IMR-90 (cell line): ENCODE measurements at regions not wholly inside any gene's neighbourhood (a gene's known extent, or its start where the extent isn't known, plus 50 kb on each side); places are given as distances from the start of the nearest gene placed in this dataset.

ENCODE experiments used
- ATAC-seq: fragments of 200-7000 bp; cut with Tn5 transposase; 2 replicates; pipeline ENCODE4 v1.9.1; 2020; ENCODE audit warnings: low read depth, mild to moderate bottlenecking, moderate library complexity
- BruUV-seq: library from RNA; stranded (reverse); fragments of 400-500 nt; replicated peaks from 2 replicates; lab custom pipeline; 2021; lab: Mats Ljungman, UMichigan
- CTCF ChIA-PET: fragments of 300-600 bp; formaldehyde crosslinking; extraction: SDS; loops from one replicate; lab custom pipeline; 2021; ENCODE audit warnings: antibody characterized with exemption; lab: Yijun Ruan, JAX
- POLR2A ChIA-PET: fragments of 300-600 bp; sonication (Branson Sonifier 250); formaldehyde crosslinking; loops from one replicate; lab custom pipeline; 2022; ENCODE audit warnings: antibody characterized with exemption; ENCODE audit not compliant: unreplicated experiment; lab: Charles Lee
- DNase-seq: peaks from one replicate; pipeline ENCODE4 v3.0.0; 2013
- H2AFZ ChIP-seq: replicated peaks from 2 replicates; pipeline ENCODE3; 2013; ENCODE audit warnings: low read length, mild to moderate bottlenecking; ENCODE audit not compliant: poor library complexity
- H2AK5ac ChIP-seq: 2 replicates; pipeline ENCODE4 v1.6.1; 2013; ENCODE audit warnings: low read depth, low read length, inconsistent platforms
- H2AK9ac ChIP-seq: replicated peaks from 2 replicates; pipeline ENCODE3; 2013; ENCODE audit warnings: mild to moderate bottlenecking, low read depth, low read length, moderate library complexity; ENCODE audit not compliant: poor library complexity
- H2BK120ac ChIP-seq: 2 replicates; pipeline ENCODE4 v1.6.1; 2013; ENCODE audit warnings: low read depth, low read length, inconsistent platforms
- H2BK15ac ChIP-seq: 3 replicates; pipeline ENCODE4 v1.6.1; 2013; ENCODE audit warnings: low read depth, low read length, inconsistent platforms
- H2BK20ac ChIP-seq: 2 replicates; pipeline ENCODE4 v1.6.1; 2013; ENCODE audit warnings: low read depth, mild to moderate bottlenecking, inconsistent platforms, low read length, moderate library complexity
- H2BK5ac ChIP-seq: 2 replicates; pipeline ENCODE4 v1.6.1; 2013; ENCODE audit warnings: mild to moderate bottlenecking, low read depth, low read length, inconsistent platforms; ENCODE audit not compliant: poor library complexity, severe bottlenecking
- H3K14ac ChIP-seq: replicated peaks from 2 replicates; pipeline ENCODE4 v1.6.1; 2013; ENCODE audit warnings: low read depth, low read length, inconsistent platforms
- H3K18ac ChIP-seq: 2 replicates; pipeline ENCODE4 v1.6.1; 2013; ENCODE audit warnings: low read depth, low read length, control low read depth
- H3K23ac ChIP-seq: 2 replicates; pipeline ENCODE4 v1.6.1; 2013; ENCODE audit warnings: low read depth, low read length, inconsistent platforms
- H3K27ac ChIP-seq: 2 replicates; pipeline ENCODE4 v1.5.1; 2013; ENCODE audit warnings: mild to moderate bottlenecking, control low read depth, low read length; ENCODE audit not compliant: insufficient read depth
- H3K27me3 ChIP-seq: 2 replicates; pipeline ENCODE4 v1.6.1; 2013; ENCODE audit warnings: low read length; ENCODE audit not compliant: control insufficient read depth, insufficient read depth
- H3K36me3 ChIP-seq: 2 replicates; pipeline ENCODE4 v1.6.1; 2013; ENCODE audit warnings: low read length, mixed read lengths; ENCODE audit not compliant: control insufficient read depth, insufficient read depth
- H3K4ac ChIP-seq: 2 replicates; pipeline ENCODE4 v1.6.1; 2013; ENCODE audit warnings: low read depth, low read length, inconsistent platforms
- H3K4me1 ChIP-seq: 2 replicates; pipeline ENCODE4 v1.6.1; 2013; ENCODE audit warnings: low read length, mixed read lengths; ENCODE audit not compliant: control insufficient read depth, insufficient read depth
- H3K4me2 ChIP-seq: 2 replicates; pipeline ENCODE4 v1.6.1; 2013; ENCODE audit warnings: low read depth, mild to moderate bottlenecking, control low read depth, low read length, moderate library complexity
- H3K4me3 ChIP-seq: 2 replicates; pipeline ENCODE4 v1.5.1; 2013; ENCODE audit warnings: low read depth, mild to moderate bottlenecking, control low read depth, low read length, moderate library complexity; ENCODE audit not compliant: insufficient read depth
- H3K56ac ChIP-seq: 2 replicates; pipeline ENCODE4 v1.6.1; 2013; ENCODE audit warnings: low read length, inconsistent platforms; ENCODE audit not compliant: insufficient read depth; ENCODE audit errors: extremely low read depth
- H3K79me1 ChIP-seq, 2 experiments: 2 replicates each; pipeline ENCODE4 v1.6.1; 2013; ENCODE audit warnings: low read length in 2 of 2, inconsistent platforms in 1 of 2, low read depth in 1 of 2
- H3K9ac ChIP-seq: 2 replicates; pipeline ENCODE4 v1.6.1; 2013; ENCODE audit warnings: low read depth, low read length, control low read depth
- H3K9me1 ChIP-seq: 2 replicates; pipeline ENCODE4 v1.6.1; 2013; ENCODE audit warnings: low read length, inconsistent platforms; ENCODE audit not compliant: insufficient read depth
- H3K9me3 ChIP-seq: 2 replicates; pipeline ENCODE4 v1.6.1; 2013; ENCODE audit warnings: low read length; ENCODE audit not compliant: control insufficient read depth, insufficient read depth
- H4K20me1 ChIP-seq: 2 replicates; pipeline ENCODE4 v1.6.1; 2013; ENCODE audit warnings: low read length, inconsistent platforms; ENCODE audit not compliant: insufficient read depth
- H4K5ac ChIP-seq: 2 replicates; pipeline ENCODE4 v1.6.1; 2013; ENCODE audit warnings: mild to moderate bottlenecking, low read depth, low read length, control low read depth
- H4K8ac ChIP-seq, 2 experiments: 2 replicates each; pipeline ENCODE4 v1.6.1; 2013; ENCODE audit warnings: low read depth in 2 of 2, low read length in 2 of 2, control low read depth in 1 of 2, inconsistent platforms in 1 of 2
- H4K91ac ChIP-seq: 2 replicates; pipeline ENCODE4 v1.6.1; 2013; ENCODE audit warnings: low read depth, low read length, inconsistent platforms; ENCODE audit not compliant: insufficient read depth
- BHLHE40 ChIP-seq: fragments of 150-350 bp; IDR thresholded peaks from 2 replicates; pipeline ENCODE4 v1.6.1; 2016; ENCODE audit warnings: mild to moderate bottlenecking, low read depth, low read length
- CEBPB ChIP-seq: IDR thresholded peaks from 2 replicates; pipeline ENCODE4 v1.6.1; 2012; ENCODE audit warnings: low read depth, low read length, improper control_type of control experiment
- CHD1 ChIP-seq: IDR thresholded peaks from 2 replicates; pipeline ENCODE4 v1.6.1; 2012; ENCODE audit warnings: low read depth, low read length, improper control_type of control experiment
- CTCF ChIP-seq: conservative IDR thresholded peaks from 2 replicates; pipeline ENCODE4 v1.5.1; 2012; ENCODE audit warnings: mild to moderate bottlenecking, low read depth, low read length, improper control_type of control experiment
- FOS ChIP-seq: fragments of 150-350 bp; IDR thresholded peaks from 2 replicates; pipeline ENCODE4 v1.6.1; 2016; ENCODE audit warnings: low read depth, low read length
- MAFK ChIP-seq: IDR thresholded peaks from 2 replicates; pipeline ENCODE4 v1.6.1; 2012; ENCODE audit warnings: low read depth, low read length, improper control_type of control experiment
- MAZ ChIP-seq: IDR thresholded peaks from 2 replicates; pipeline ENCODE4 v1.6.1; 2012; ENCODE audit warnings: low read depth, mild to moderate bottlenecking, low read length, improper control_type of control experiment, moderate library complexity, borderline replicate concordance
- MXI1 ChIP-seq: IDR thresholded peaks from 2 replicates; pipeline ENCODE4 v1.6.1; 2012; ENCODE audit warnings: low read depth, mild to moderate bottlenecking, low read length, moderate library complexity, borderline replicate concordance
- NFE2L2 ChIP-seq: fragments of 150-350 bp; IDR thresholded peaks from 2 replicates; pipeline ENCODE4 v1.6.1; 2016; ENCODE audit warnings: low read depth, mild to moderate bottlenecking, low read length
- POLR2A ChIP-seq: IDR thresholded peaks from 2 replicates; pipeline ENCODE4 v1.6.1; 2012; ENCODE audit warnings: mild to moderate bottlenecking, low read depth, low read length
- RAD21 ChIP-seq: IDR thresholded peaks from 2 replicates; pipeline ENCODE4 v1.6.1; 2012; ENCODE audit warnings: low read length, improper control_type of control experiment
- RCOR1 ChIP-seq: IDR thresholded peaks from 2 replicates; pipeline ENCODE4 v1.6.1; 2012; ENCODE audit warnings: mild to moderate bottlenecking, low read length, improper control_type of control experiment; ENCODE audit not compliant: insufficient replicate concordance
- RFX5 ChIP-seq: IDR thresholded peaks from 2 replicates; pipeline ENCODE4 v1.8.0; 2012; ENCODE audit warnings: low read depth, mild to moderate bottlenecking, low read length, moderate library complexity
- SMC3 ChIP-seq: fragments of 150-350 bp; IDR thresholded peaks from 2 replicates; pipeline ENCODE4 v1.6.1; 2016; ENCODE audit warnings: low read depth, mild to moderate bottlenecking, antibody characterized with exemption, low read length, moderate library complexity
- WGBS, 2 experiments: methylation state at CpG; one replicate each; pipeline versions ENCODE4 v1.1.5 to v1.1.7; 2013; ENCODE audit warnings: missing lambda C conversion rate in 2 of 2; ENCODE audit not compliant: insufficient read length in 1 of 2; ENCODE audit errors: extremely low coverage in 2 of 2; 5-methylcytosine and 5-hydroxymethylcytosine counted together
- dilution Hi-C: fragments of 300-500 bp; cut with HindIII; formaldehyde crosslinking; loops from one replicate; pipeline ENCODE4 v1.14.3; 2018; ENCODE audit warnings: low sequenced_read_pairs; ENCODE audit not compliant: unreplicated experiment
- in situ Hi-C: fragments of 300-500 bp; cut with MboI; formaldehyde crosslinking; loops from 3 replicates; pipeline ENCODE4 v1.14.3; 2019; ENCODE audit warnings: low sequenced_read_pairs, inconsistent platforms, mixed read lengths
- intact Hi-C: fragments of 100-400 bp; cut with micrococcal nuclease; formaldehyde crosslinking; loops from 2 replicates; pipeline ENCODE4 v1.10.0; 2022
- TF ChIP-seq, protein P1 (sequence below): fragments of 150-350 bp; IDR thresholded peaks from 2 replicates; pipeline ENCODE4 v1.6.1; 2017; ENCODE audit warnings: mild to moderate bottlenecking, antibody characterized with exemption, low read length, low read depth
- TF ChIP-seq, protein P2 (sequence below): fragments of 150-350 bp; IDR thresholded peaks from 2 replicates; pipeline ENCODE4 v1.6.1; 2016; ENCODE audit warnings: low read depth, mild to moderate bottlenecking, low read length, moderate library complexity, borderline replicate concordance

DNA sequence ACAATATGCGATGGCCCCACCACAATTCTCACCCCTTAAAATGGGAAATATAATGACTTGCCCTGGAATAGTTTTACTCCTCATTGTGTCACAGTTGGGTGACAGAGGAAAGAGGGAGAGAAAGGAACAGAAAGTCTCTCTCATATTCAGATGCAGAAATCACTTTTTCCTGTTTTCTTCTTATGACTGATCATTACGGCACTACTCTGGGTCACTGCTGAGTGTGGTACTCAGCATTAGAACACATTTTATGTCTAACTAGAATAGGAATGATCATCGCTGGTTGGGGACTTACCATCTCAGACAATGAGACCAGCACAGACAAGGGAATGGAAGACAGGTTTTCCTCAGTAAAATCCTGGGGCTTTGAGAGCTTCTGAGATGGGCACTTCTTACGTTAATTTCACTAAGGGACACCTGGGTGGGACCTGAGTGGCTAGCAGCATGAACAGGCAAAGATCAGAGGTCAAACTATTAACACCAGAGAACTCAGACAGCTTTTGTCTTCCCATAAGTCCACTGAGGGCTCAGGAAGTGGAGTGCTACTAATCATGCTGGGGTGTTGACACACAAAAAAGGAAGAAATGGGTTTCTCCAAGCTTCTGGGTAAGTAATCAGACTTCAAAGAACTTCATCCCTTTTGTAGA lies 54.9 kb upstream of the ARHGAP18 start:
- peaks cover 2% of the 10 kb centered on the region for H3K4me1 ChIP-seq
- no peaks in the 10 kb centered on the region for H3K79me1 ChIP-seq
- H2BK15ac ChIP-seq: no peak overlapping the region
- in situ Hi-C loops (loop anchor here (10.0 kb wide), 1 partner anchor 270 kb away; no protein-coding TSS in a partner anchor), intact Hi-C loops (no loop called here), dilution Hi-C loops (no loop called here)
- H3K27me3 ChIP-seq: no peaks in the 10 kb centered on the region; the same call in 1 of the 2 replicates
- WGBS, 2 experiments: no CpG with 5 or more reads among the region's 4 CpGs
- no peaks in the 10 kb centered on the region for H3K36me3 ChIP-seq
- no peak overlapping the region for H3K4ac ChIP-seq
- no peak overlapping the region for H3K23ac ChIP-seq
- POLR2A ChIA-PET: no interaction called here
- H2AK9ac ChIP-seq: no peak overlapping the region
- CTCF ChIA-PET: interaction anchor here (4.8 kb wide), 1 partner anchor 10 kb away, joined by 23 read pairs; no protein-coding TSS in a partner anchor
- H3K56ac ChIP-seq: no peak overlapping the region
- no peak overlapping the region; the same call in 1 of the 2 replicates for H2BK20ac ChIP-seq
- no peak overlapping the region for H4K8ac ChIP-seq
- H3K14ac ChIP-seq: no peak overlapping the region
- H3K9me1 ChIP-seq: no peaks in the 10 kb centered on the region; the same call in 1 of the 2 replicates
- H4K5ac ChIP-seq: no peak overlapping the region
- no peak overlapping the region for H3K4me3 ChIP-seq
- H2BK120ac ChIP-seq: no peak overlapping the region
- BruUV-seq: no TSS peak
- no peak overlapping the region for H3K4me2 ChIP-seq
- no peak for ATAC-seq
- H3K27ac ChIP-seq: no peak overlapping the region
- H4K91ac ChIP-seq: no peak overlapping the region
- no peak for DNase-seq
- H2BK5ac ChIP-seq: no peak overlapping the region
- TF ChIP-seq CHD1 (no peak), POLR2A (no peak), RFX5 (no peak), RAD21 (no peak), RCOR1 (no peak), CEBPB (no peak), BHLHE40 (no peak), SMC3 (no peak), CTCF (no peak), MXI1 (no peak), NFE2L2 (no peak), FOS (no peak), MAFK (no peak), MAZ (no peak)
- TF ChIP-seq, protein P1, sequence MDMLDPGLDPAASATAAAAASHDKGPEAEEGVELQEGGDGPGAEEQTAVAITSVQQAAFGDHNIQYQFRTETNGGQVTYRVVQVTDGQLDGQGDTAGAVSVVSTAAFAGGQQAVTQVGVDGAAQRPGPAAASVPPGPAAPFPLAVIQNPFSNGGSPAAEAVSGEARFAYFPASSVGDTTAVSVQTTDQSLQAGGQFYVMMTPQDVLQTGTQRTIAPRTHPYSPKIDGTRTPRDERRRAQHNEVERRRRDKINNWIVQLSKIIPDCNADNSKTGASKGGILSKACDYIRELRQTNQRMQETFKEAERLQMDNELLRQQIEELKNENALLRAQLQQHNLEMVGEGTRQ: no peak
- TF ChIP-seq, protein P2, sequence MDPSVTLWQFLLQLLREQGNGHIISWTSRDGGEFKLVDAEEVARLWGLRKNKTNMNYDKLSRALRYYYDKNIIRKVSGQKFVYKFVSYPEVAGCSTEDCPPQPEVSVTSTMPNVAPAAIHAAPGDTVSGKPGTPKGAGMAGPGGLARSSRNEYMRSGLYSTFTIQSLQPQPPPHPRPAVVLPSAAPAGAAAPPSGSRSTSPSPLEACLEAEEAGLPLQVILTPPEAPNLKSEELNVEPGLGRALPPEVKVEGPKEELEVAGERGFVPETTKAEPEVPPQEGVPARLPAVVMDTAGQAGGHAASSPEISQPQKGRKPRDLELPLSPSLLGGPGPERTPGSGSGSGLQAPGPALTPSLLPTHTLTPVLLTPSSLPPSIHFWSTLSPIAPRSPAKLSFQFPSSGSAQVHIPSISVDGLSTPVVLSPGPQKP: no peak
- H3K9me3 ChIP-seq: no peaks in the 10 kb centered on the region
- H3K9ac ChIP-seq: no peak overlapping the region
- no peaks in the 10 kb centered on the region for H4K20me1 ChIP-seq
- no peak overlapping the region for H3K18ac ChIP-seq
- no peak overlapping the region for H2AFZ ChIP-seq
- 0 out of 2 replicates have a peak overlapping the region, but pooled peaks have one; percentile 19 for H2AK5ac ChIP-seq
